ENCODE measurements at regions not wholly inside any gene's neighbourhood (a gene's known extent, or its start where the extent isn't known, plus 50 kb on each side); places are given as distances from the start of the nearest gene placed in this dataset.
A peak's percentile ranks its signal among the peaks of the same experiment; 100 is the strongest.

- TF ChIP-seq FOS (IDR thresholded peaks at IDR 0.05; ENCODE audit: low read depth, low read length) (no peak), CEBPB (IDR thresholded peaks at IDR 0.05; ENCODE audit: low read depth, low read length) (no peak), BHLHE40 (IDR thresholded peaks at IDR 0.05; ENCODE audit: low read depth, low read length) (no peak), MAFK (IDR thresholded peaks at IDR 0.05; ENCODE audit: low read depth, low read length) (peak; percentile 90)
- H3K4me3 ChIP-seq (ENCODE audit: insufficient read depth, low read depth, low read length): no peak overlapping the region
- no peaks in the 10 kb centered on the region for H4K20me1 ChIP-seq (ENCODE audit: insufficient read depth, low read length)
- no peak overlapping the region for H3K14ac ChIP-seq (replicated peaks; ENCODE audit: low read depth, low read length)
- no peaks in the 10 kb centered on the region for H3K9me1 ChIP-seq (ENCODE audit: insufficient read depth, low read length)
- H2BK15ac ChIP-seq (ENCODE audit: low read depth, low read length): no peak overlapping the region
- H2AK5ac ChIP-seq (ENCODE audit: low read depth, low read length): no peak overlapping the region
- no peak for ATAC-seq (ENCODE audit: low read depth)
- CTCF ChIA-PET: no interaction called here
- H3K9ac ChIP-seq (ENCODE audit: low read depth, low read length): no peak overlapping the region
- no CpG with 5 or more reads among the region's 2 CpGs for WGBS, 2 experiments (ENCODE audit: extremely low coverage in 2 of 2, insufficient read length in 1 of 2)
- intact Hi-C loops (cut with micrococcal nuclease) (no loop called here), in situ Hi-C loops (cut with MboI; ENCODE audit: low sequenced_read_pairs) (no loop called here), dilution Hi-C loops (cut with HindIII; ENCODE audit: low sequenced_read_pairs, unreplicated experiment) (no loop called here)
- H4K8ac ChIP-seq (ENCODE audit: low read depth in 2 of 2, low read length in 2 of 2): no peak overlapping the region
- BruUV-seq (replicated peaks): no TSS peak
- DNase-seq: no peak
- H4K91ac ChIP-seq (ENCODE audit: insufficient read depth, low read depth, low read length): no peak overlapping the region
- no peak overlapping the region for H2BK20ac ChIP-seq (ENCODE audit: low read depth, low read length)
- no peak overlapping the region for H2AFZ ChIP-seq (replicated peaks; ENCODE audit: low read length, poor library complexity)
- H3K18ac ChIP-seq (ENCODE audit: low read depth, low read length): no peak overlapping the region
- H3K27me3 ChIP-seq (ENCODE audit: control insufficient read depth, insufficient read depth, low read length): no peaks in the 10 kb centered on the region
- H3K9me3 ChIP-seq (ENCODE audit: control insufficient read depth, insufficient read depth, low read length): 0 out of 2 replicates have a peak, but pooled peaks cover 4% of the 10 kb centered on the region
- no peak overlapping the region for H3K23ac ChIP-seq (ENCODE audit: low read depth, low read length)
- no peak overlapping the region for H3K4me2 ChIP-seq (ENCODE audit: low read depth, low read length)
- no peaks in the 10 kb centered on the region for H3K4me1 ChIP-seq (ENCODE audit: control insufficient read depth, insufficient read depth, low read length)
- no peak overlapping the region for H2BK120ac ChIP-seq (ENCODE audit: low read depth, low read length)
- H4K5ac ChIP-seq (ENCODE audit: low read depth, low read length): no peak overlapping the region
- no peaks in the 10 kb centered on the region for H3K79me1 ChIP-seq (ENCODE audit: low read depth in 1 of 2, low read length in 2 of 2)
- no peak overlapping the region for H3K27ac ChIP-seq (ENCODE audit: insufficient read depth, low read length)
- H3K56ac ChIP-seq (ENCODE audit: extremely low read depth, insufficient read depth, low read length): no peak overlapping the region
- H2AK9ac ChIP-seq (replicated peaks; ENCODE audit: low read depth, low read length, poor library complexity): no peak overlapping the region
- no peak overlapping the region for H2BK5ac ChIP-seq (ENCODE audit: low read depth, low read length, poor library complexity, severe bottlenecking)
- POLR2A ChIA-PET (ENCODE audit: unreplicated experiment): no interaction called here
- no peaks in the 10 kb centered on the region for H3K36me3 ChIP-seq (ENCODE audit: control insufficient read depth, insufficient read depth, low read length)
- no peak overlapping the region for H3K4ac ChIP-seq (ENCODE audit: low read depth, low read length)
Observed at GRCh38 chr7:54159088-54159487, 383.1 kb upstream of the VSTM2A start.
